GM06990 (cell line): ENCODE measurements at regions not wholly inside any gene's neighbourhood (a gene's known extent, or its start where the extent isn't known, plus 50 kb on each side); places are given as distances from the start of the nearest gene placed in this dataset.

Experiments
- DNase-seq: peaks from one replicate; pipeline ENCODE4 v3.0.0-alpha.2; 2011; ENCODE audit not compliant: insufficient read length; ENCODE audit errors: extremely low read depth
- H3K27me3 ChIP-seq: replicated peaks from 2 replicates; pipeline ENCODE4 v1.6.0; 2011; ENCODE audit warnings: low read length; ENCODE audit not compliant: control insufficient read depth, insufficient read depth
- H3K36me3 ChIP-seq: 2 replicates; pipeline ENCODE4 v1.5.1; 2011; ENCODE audit warnings: low read length; ENCODE audit not compliant: control insufficient read depth, insufficient read depth
- H3K4me3 ChIP-seq: replicated peaks from 2 replicates; pipeline ENCODE4 v1.5.1; 2011; ENCODE audit warnings: low read depth, mild to moderate bottlenecking, control low read depth, low read length
- CTCF ChIP-seq: IDR thresholded peaks from 2 replicates; pipeline ENCODE4 v1.5.1; 2011; ENCODE audit warnings: low read length, control low read depth, mild to moderate bottlenecking, inconsistent platforms; ENCODE audit not compliant: insufficient read depth, poor library complexity, severe bottlenecking

- DNase-seq: no peak
- Histone ChIP-seq H3K4me3 (no peak overlapping the region), H3K27me3 (no peaks in the 10 kb centered on the region), H3K36me3 (no peaks in the 10 kb centered on the region)
- no peak for TF ChIP-seq CTCF
These were observed 251.9 kb downstream of the EPM2A start for GRCh38 chr6:145483191-145483996.

GRCh38 chr6:145485288-145485687 is 250.0 kb downstream of the EPM2A start:
- DNase-seq: no peak
- no peak overlapping the region for H3K4me3 ChIP-seq
- TF ChIP-seq CTCF: no peak
- no peaks in the 10 kb centered on the region for H3K36me3 ChIP-seq
- no peaks in the 10 kb centered on the region for H3K27me3 ChIP-seq

- Histone ChIP-seq H3K27me3 (no peaks in the 10 kb centered on the region), H3K36me3 (no peaks in the 10 kb centered on the region), H3K4me3 (no peak overlapping the region)
- no peak for TF ChIP-seq CTCF
- no peak for DNase-seq
These were observed 249.0 kb downstream of the EPM2A start for GRCh38 chr6:145486306-145486705.

- no peaks in the 10 kb centered on the region for H3K36me3 ChIP-seq
- no peaks in the 10 kb centered on the region for H3K27me3 ChIP-seq
- DNase-seq: no peak
- TF ChIP-seq CTCF: no peak
- H3K4me3 ChIP-seq: no peak overlapping the region
These were observed 245.7 kb downstream of the EPM2A start for GRCh38 chr6:145489583-145489982.

- H3K27me3 ChIP-seq: no peaks in the 10 kb centered on the region
- DNase-seq: no peak
- TF ChIP-seq CTCF: no peak
- no peak overlapping the region for H3K4me3 ChIP-seq
- no peaks in the 10 kb centered on the region for H3K36me3 ChIP-seq
These were observed 245.3 kb downstream of the EPM2A start for GRCh38 chr6:145490068-145490467.
